SK-N-SH (cell line): ENCODE measurements at regions not wholly inside any gene's neighbourhood (a gene's known extent, or its start where the extent isn't known, plus 50 kb on each side); places are given as distances from the start of the nearest gene placed in this dataset.

Experiments used
- CTCF ChIA-PET: fragments of 300-600, 350-600 bp; formaldehyde crosslinking; extraction: SDS; loops from one replicate; lab custom pipeline; 2021; lab: Yijun Ruan, JAX
- POLR2A ChIA-PET: fragments of 350-600 bp; sonication (Branson Sonifier 250); formaldehyde crosslinking; extraction: SDS; loops from one replicate; lab custom pipeline; 2020; ENCODE audit warnings: antibody characterized with exemption, inconsistent platforms; lab: Yijun Ruan, JAX
- DNase-seq: peaks from one replicate; pipeline ENCODE4 v3.0.0; 2012
- H2AFZ ChIP-seq: fragments of 200-600 bp; sonication (generic); 2 replicates; pipeline ENCODE4 v1.8.1; 2016; ENCODE audit warnings: antibody characterized with exemption, mild to moderate bottlenecking, low read depth
- H3F3A ChIP-seq: fragments of 200-600 bp; sonication (generic); replicated peaks from 2 replicates; pipeline ENCODE3; 2016; ENCODE audit warnings: antibody characterized with exemption, mild to moderate bottlenecking; ENCODE audit not compliant: insufficient read depth
- H3K27ac ChIP-seq, 2 experiments: fragments of 200-500 bp in 1 of 2; fragments of 200-600 bp in 1 of 2; sonication (Bioruptor generic) in 1 of 2; sonication (generic), shearing (Covaris generic) in 1 of 2; 2 replicates each; pipeline versions ENCODE4 v1.5.1 to v1.6.1; 2014 to 2016; ENCODE audit warnings: low read depth in 2 of 2, inconsistent platforms in 1 of 2, low read length in 1 of 2, mild to moderate bottlenecking in 1 of 2, mixed read lengths in 1 of 2
- H3K27me3 ChIP-seq: fragments of 200-600 bp; sonication (generic), shearing (Covaris generic); 2 replicates; pipeline ENCODE4 v1.6.1; 2016; ENCODE audit warnings: mixed run types; ENCODE audit not compliant: insufficient read depth
- H3K36me3 ChIP-seq, 2 experiments: fragments of 200-500 bp in 1 of 2; fragments of 200-600 bp in 1 of 2; sonication (Bioruptor generic) in 1 of 2; sonication (generic) in 1 of 2; replicated peaks in 1 of 2; 2 replicates each; pipeline versions ENCODE3 to v1.5.1; 2014 to 2016; ENCODE audit warnings: low read length in 1 of 2, mild to moderate bottlenecking in 1 of 2; ENCODE audit not compliant: insufficient read depth in 2 of 2, control insufficient read depth in 1 of 2
- H3K4me1 ChIP-seq, 2 experiments: fragments of 200-500 bp in 1 of 2; fragments of 200-600 bp in 1 of 2; sonication (Bioruptor generic) in 1 of 2; sonication (generic), shearing (Covaris generic) in 1 of 2; 2 replicates each; pipeline versions ENCODE4 v1.5.1 to v1.6.1; 2014 to 2016; ENCODE audit warnings: low read depth in 1 of 2, low read length in 1 of 2, mixed run types in 1 of 2; ENCODE audit not compliant: insufficient read depth in 2 of 2, control insufficient read depth in 1 of 2
- H3K4me2 ChIP-seq: fragments of 200-600 bp; sonication (generic), shearing (Covaris generic); 2 replicates; pipeline ENCODE4 v1.6.1; 2017; ENCODE audit warnings: mixed run types
- H3K4me3 ChIP-seq, 2 experiments: fragments of 200-500 bp in 1 of 2; fragments of 200-600 bp in 1 of 2; sonication (Bioruptor generic) in 1 of 2; sonication (generic), shearing (Covaris generic) in 1 of 2; 2 replicates each; pipeline versions ENCODE4 v1.5.1 to v1.8.1; 2014 to 2016; ENCODE audit warnings: low read depth in 2 of 2, inconsistent platforms in 1 of 2, low read length in 1 of 2, mild to moderate bottlenecking in 1 of 2, mixed read lengths in 1 of 2, moderate library complexity in 1 of 2
- H3K79me2 ChIP-seq: fragments of 200-600 bp; sonication (generic); 2 replicates; pipeline ENCODE4 v1.8.1; 2017; ENCODE audit warnings: mild to moderate bottlenecking; ENCODE audit not compliant: insufficient read depth
- H3K9ac ChIP-seq: fragments of 200-600 bp; sonication (generic); 2 replicates; pipeline ENCODE4 v1.6.1; 2017; ENCODE audit warnings: mixed run types
- H3K9me2 ChIP-seq: fragments of 200-600 bp; sonication (generic); 2 replicates; pipeline ENCODE4 v1.6.1; 2017; ENCODE audit warnings: mixed run types
- H3K9me3 ChIP-seq: fragments of 200-600 bp; sonication (generic); 2 replicates; pipeline ENCODE4 v1.6.1; 2017; ENCODE audit warnings: mixed run types, mild to moderate bottlenecking, moderate library complexity
- H4K20me1 ChIP-seq: fragments of 200-600 bp; sonication (generic); 2 replicates; pipeline ENCODE4 v1.6.1; 2017; ENCODE audit warnings: mild to moderate bottlenecking, mixed run types; ENCODE audit not compliant: insufficient read depth
- CHD2 ChIP-seq: fragments of 150-350 bp; IDR thresholded peaks from 2 replicates; pipeline ENCODE4 v1.6.1; 2018; ENCODE audit warnings: low read length; ENCODE audit not compliant: partially characterized antibody
- CTCF ChIP-seq: fragments of 200-600 bp; sonication (generic); IDR thresholded peaks from 2 replicates; pipeline ENCODE4 v1.6.1; 2017; ENCODE audit warnings: antibody characterized with exemption, mild to moderate bottlenecking, moderate library complexity
- ELF1 ChIP-seq: IDR thresholded peaks from 2 replicates; pipeline ENCODE4 v1.4.0; 2012
- FOSL2 ChIP-seq: IDR thresholded peaks from 2 replicates; pipeline ENCODE4 v1.4.0; 2012; ENCODE audit warnings: low read depth, mild to moderate bottlenecking, moderate library complexity, borderline replicate concordance
- FOXJ3 ChIP-seq: sonication (generic); formaldehyde crosslinking; IDR thresholded peaks from 2 replicates; pipeline ENCODE4 v1.5.1; 2020; ENCODE audit warnings: mild to moderate bottlenecking, missing genetic modification reagents
- FOXM1 ChIP-seq: IDR thresholded peaks from 2 replicates; pipeline ENCODE4 v1.4.0; 2012; ENCODE audit warnings: low read depth, mild to moderate bottlenecking
- GABPA ChIP-seq: IDR thresholded peaks from 2 replicates; pipeline ENCODE4 v1.4.0; 2012; ENCODE audit warnings: low read depth, mild to moderate bottlenecking
- MEF2A ChIP-seq: IDR thresholded peaks from 2 replicates; pipeline ENCODE4 v1.4.0; 2012; ENCODE audit warnings: low read depth, borderline replicate concordance
- MXI1 ChIP-seq: IDR thresholded peaks from 2 replicates; pipeline ENCODE4 v1.6.1; 2012; ENCODE audit warnings: mild to moderate bottlenecking, low read depth, low read length, improper control_type of control experiment
- NFIC ChIP-seq: IDR thresholded peaks from 2 replicates; pipeline ENCODE4 v1.4.0; 2012; ENCODE audit warnings: borderline replicate concordance
- NRF1 ChIP-seq: IDR thresholded peaks from 2 replicates; pipeline ENCODE4 v1.6.1; 2012; ENCODE audit warnings: low read depth, mild to moderate bottlenecking, low read length
- POLR2AphosphoS5 ChIP-seq: IDR thresholded peaks from 2 replicates; pipeline ENCODE4 v1.6.1; 2012; ENCODE audit warnings: low read depth, low read length
- RAD21 ChIP-seq: IDR thresholded peaks from 2 replicates; pipeline ENCODE4 v1.6.1; 2012; ENCODE audit warnings: mild to moderate bottlenecking, low read length
- RXRA ChIP-seq: IDR thresholded peaks from 2 replicates; pipeline ENCODE4 v1.4.0; 2012; ENCODE audit warnings: low read depth, mild to moderate bottlenecking, borderline replicate concordance
- TAF1 ChIP-seq: IDR thresholded peaks from 2 replicates; pipeline ENCODE4 v1.6.1; 2012; ENCODE audit warnings: low read depth, mild to moderate bottlenecking, low read length, moderate library complexity, borderline replicate concordance
- USF2 ChIP-seq: fragments of 150-350 bp; IDR thresholded peaks from 2 replicates; pipeline ENCODE4 v1.6.1; 2017; ENCODE audit warnings: antibody characterized with exemption, low read length, low read depth, borderline replicate concordance
- YY1 ChIP-seq: IDR thresholded peaks from 2 replicates; pipeline ENCODE4 v1.4.0; 2012; ENCODE audit warnings: low read depth, mild to moderate bottlenecking
- ZBTB33 ChIP-seq: IDR thresholded peaks from 2 replicates; pipeline ENCODE4 v1.4.0; 2012; ENCODE audit warnings: low read depth, borderline replicate concordance
- WGBS: methylation state at CpG from one replicate; pipeline ENCODE4 v1.1.6; 2017; ENCODE audit warnings: low lambda C conversion rate; 5-methylcytosine and 5-hydroxymethylcytosine counted together

GRCh38 chr10:111885046-111885445 lies 298.5 kb downstream of the GPAM start:
- Histone ChIP-seq H3K4me1 (no peaks in the 10 kb centered on the region), H3F3A (no peaks in the 10 kb centered on the region), H3K9me2 (no peaks in the 10 kb centered on the region), H2AFZ (no peak overlapping the region), H3K27me3 (no peaks in the 10 kb centered on the region), H3K4me3 (no peak overlapping the region), H4K20me1 (no peaks in the 10 kb centered on the region), H3K36me3 (no peaks in the 10 kb centered on the region), H3K79me2 (no peaks in the 10 kb centered on the region), H3K9me3 (no peaks in the 10 kb centered on the region; the same call in 1 of the 2 replicates), H3K27ac (no peak overlapping the region), H3K4me2 (no peak overlapping the region), H3K9ac (no peak overlapping the region)
- TF ChIP-seq GABPA (no peak), ZBTB33 (no peak), RXRA (no peak), MEF2A (no peak)
- ChIA-PET CTCF (no interaction called here), POLR2A (no interaction called here)
- no peak for DNase-seq
- WGBS: 0% methylated on average over 1 of the region's 1 CpG

- Histone ChIP-seq H3K9me3 (no peaks in the 10 kb centered on the region; the same call in 1 of the 2 replicates), H3K9ac (no peak overlapping the region), H3K36me3 (no peaks in the 10 kb centered on the region), H3K4me2 (no peak overlapping the region), H2AFZ (no peak overlapping the region), H3K27me3 (no peaks in the 10 kb centered on the region), H3K4me1 (no peaks in the 10 kb centered on the region), H3K27ac (no peak overlapping the region), H3K79me2 (no peaks in the 10 kb centered on the region), H4K20me1 (no peaks in the 10 kb centered on the region), H3K9me2 (no peaks in the 10 kb centered on the region), H3K4me3 (no peak overlapping the region), H3F3A (no peaks in the 10 kb centered on the region)
- WGBS: 25% methylated on average over 6 of the region's 6 CpGs
- TF ChIP-seq MXI1 (no peak), ELF1 (no peak), NFIC (no peak), USF2 (no peak), FOXJ3 (CRISPR knock-in tag) (no peak), FOSL2 (no peak), TAF1 (no peak), CTCF (no peak), ZBTB33 (no peak), FOXM1 (no peak), POLR2AphosphoS5 (no peak), NRF1 (no peak), YY1 (no peak), CHD2 (no peak), MEF2A (no peak), RAD21 (no peak)
- ChIA-PET CTCF (no interaction called here), POLR2A (no interaction called here)
- DNase-seq: no peak
Observed at GRCh38 chr10:111885919-111886318, 297.6 kb downstream of the GPAM start.
